Activated CD8-positive, alpha-beta memory T cell treated with anti-CD3 and anti-CD28 coated beads, Interleukin-2, amount 10 ng/mL, durations not matched to agents 7 days and 5 days (primary cell): ENCODE measurements at regions not wholly inside any gene's neighbourhood (a gene's known extent, or its start where the extent isn't known, plus 50 kb on each side); places are given as distances from the start of the nearest gene placed in this dataset.

Experiments used
- ATAC-seq: fragments of 150-1000 bp; cut with Tn5 transposase; one replicate; pipeline ENCODE4 v1.10.0; 2021; ENCODE audit warnings: moderate library complexity
- CTCF ChIA-PET: fragments of 350-600 bp; sonication (Branson Sonifier 250); formaldehyde crosslinking; loops from one replicate; lab custom pipeline; 2021; ENCODE audit warnings: antibody characterized with exemption; lab: Charles Lee
- DNase-seq: peaks from one replicate; pipeline ENCODE4 v3.0.0-alpha.2; 2020
- H3K27ac Mint-ChIP-seq: one replicate; pipeline ENCODE4 v1.8.0; 2021; ENCODE audit warnings: mild to moderate bottlenecking, mixed read lengths
- H3K27me3 Mint-ChIP-seq: one replicate; pipeline ENCODE4 v1.8.0; 2021; ENCODE audit warnings: mixed read lengths
- H3K36me3 Mint-ChIP-seq: one replicate; pipeline ENCODE4 v1.8.0; 2021; ENCODE audit warnings: mild to moderate bottlenecking, mixed read lengths
- H3K4me1 Mint-ChIP-seq: one replicate; pipeline ENCODE4 v1.8.0; 2021; ENCODE audit warnings: mixed read lengths
- H3K4me3 Mint-ChIP-seq: one replicate; pipeline ENCODE4 v1.8.0; 2021; ENCODE audit warnings: mild to moderate bottlenecking, moderate library complexity, mixed read lengths
- H3K9me3 Mint-ChIP-seq: one replicate; pipeline ENCODE4 v1.8.0; 2022; ENCODE audit warnings: low read depth, mixed read lengths

DNA sequence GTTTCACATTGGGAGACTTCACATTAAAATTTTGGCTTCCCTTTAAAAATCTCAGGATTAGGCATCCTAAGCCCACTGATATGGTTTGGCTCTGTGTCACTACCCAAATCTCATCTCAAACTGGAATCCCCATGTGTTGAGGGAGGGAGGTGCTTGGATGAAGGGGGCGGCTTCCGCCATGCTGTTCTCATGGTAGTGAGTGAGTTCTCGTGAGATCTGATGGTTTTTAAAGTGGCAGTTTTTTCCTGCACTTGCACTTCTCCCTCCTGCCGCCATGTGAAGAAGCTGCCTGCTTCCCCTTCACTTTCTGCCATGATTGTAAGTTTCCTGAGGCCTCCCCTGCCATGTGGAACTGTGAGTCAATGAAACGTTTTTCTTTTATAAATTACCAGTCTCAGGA is 65.7 kb upstream of the PLXNC1 start:
- Mint-ChIP-seq H3K9me3 (peaks cover 6% of the 10 kb centered on the region), H3K4me3 (no peak overlapping the region), H3K27me3 (peaks cover 25% of the 10 kb centered on the region), H3K4me1 (peaks cover 7% of the 10 kb centered on the region), H3K36me3 (no peaks in the 10 kb centered on the region), H3K27ac (no peak overlapping the region)
- ATAC-seq (no peak), DNase-seq (no peak)
- CTCF ChIA-PET: no interaction called here

DNA sequence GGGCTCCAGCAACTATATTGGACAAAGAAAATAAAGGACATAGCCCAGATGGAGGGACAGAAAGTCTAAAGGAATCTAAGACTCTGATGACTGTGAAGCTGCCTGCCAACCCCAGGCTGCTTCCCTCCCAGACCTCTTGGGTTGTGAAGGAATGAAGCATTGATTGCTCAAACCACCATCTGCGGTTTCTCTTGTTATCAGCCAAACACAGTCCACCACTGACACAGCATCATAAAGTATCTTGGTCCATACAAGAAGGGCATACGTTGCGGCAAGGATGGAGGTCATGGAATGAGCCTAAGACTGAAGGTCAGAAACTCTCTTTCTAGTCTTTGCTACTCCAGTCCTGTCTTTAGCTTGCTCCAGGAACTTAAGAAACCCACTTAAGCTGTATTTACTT is 58.5 kb upstream of the PLXNC1 start:
- H3K4me1 Mint-ChIP-seq: no peaks in the 10 kb centered on the region
- CTCF ChIA-PET: interaction anchor here (2.6 kb wide), 1 partner anchor 11 kb away, joined by 20 read pairs; no protein-coding TSS in a partner anchor
- no peak overlapping the region for H3K4me3 Mint-ChIP-seq
- no peaks in the 10 kb centered on the region for H3K9me3 Mint-ChIP-seq
- no peaks in the 10 kb centered on the region for H3K36me3 Mint-ChIP-seq
- no peak overlapping the region for H3K27ac Mint-ChIP-seq
- ATAC-seq: no peak
- DNase-seq: no peak
- H3K27me3 Mint-ChIP-seq: peaks cover 5% of the 10 kb centered on the region

DNA sequence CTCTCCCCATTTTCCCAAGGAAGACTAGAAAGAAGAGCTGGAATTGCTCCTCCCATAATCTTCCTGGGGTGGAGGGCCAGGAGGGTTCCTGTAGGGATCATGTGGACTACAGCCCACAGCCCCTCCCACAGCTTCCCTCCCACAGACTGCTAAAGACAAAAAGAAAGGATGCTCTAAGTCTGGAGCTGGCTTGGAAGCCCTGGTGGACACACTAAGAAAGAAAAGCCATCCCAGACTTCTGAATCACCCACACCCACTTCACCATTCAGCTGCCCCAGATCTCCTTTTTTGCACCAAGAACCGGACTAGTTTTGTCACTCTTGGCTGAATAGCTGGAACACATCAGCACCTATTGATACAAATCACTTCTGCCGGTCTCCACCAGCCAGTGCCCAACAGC is 56.8 kb upstream of the PLXNC1 start:
- ATAC-seq: no peak

DNA sequence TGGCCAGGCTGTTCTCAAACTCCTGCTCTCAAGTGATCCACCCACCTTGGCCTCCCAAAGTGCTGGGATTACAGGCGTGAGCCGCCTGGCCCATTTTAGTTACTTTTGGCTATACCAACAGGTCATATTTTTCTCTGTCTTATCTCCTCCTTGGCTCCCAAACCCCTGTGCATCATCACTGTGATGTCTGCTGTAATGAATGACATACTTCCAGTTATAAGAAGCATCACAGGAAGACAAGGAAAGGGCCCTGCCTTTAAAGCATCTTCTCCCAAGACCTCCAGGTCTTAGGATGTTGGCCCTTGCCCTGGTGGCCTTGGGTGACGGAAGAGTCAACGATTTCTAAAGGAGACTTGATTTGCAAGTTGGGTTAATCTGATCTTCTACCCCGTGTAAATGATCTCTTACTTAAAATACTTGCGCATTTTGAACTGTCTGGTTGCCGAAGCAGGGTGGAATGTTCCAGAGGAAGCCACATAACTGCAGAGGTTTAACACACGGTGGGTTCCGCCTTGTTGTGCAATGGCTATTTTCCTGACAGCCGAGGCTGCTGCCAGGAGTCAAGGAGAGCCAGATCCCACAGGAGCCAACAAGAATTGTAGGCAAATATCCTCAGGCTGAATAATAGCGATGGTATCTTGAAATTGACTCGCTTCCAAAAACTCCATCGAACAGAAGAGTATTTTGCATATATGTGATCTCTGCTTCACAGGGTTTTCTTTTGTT is 55.7 kb upstream of the PLXNC1 start:
- Mint-ChIP-seq H3K4me1 (no peaks in the 10 kb centered on the region), H3K27ac (no peak overlapping the region), H3K4me3 (no peak overlapping the region), H3K27me3 (peaks cover 27% of the 10 kb centered on the region), H3K9me3 (no peaks in the 10 kb centered on the region), H3K36me3 (no peaks in the 10 kb centered on the region)
- CTCF ChIA-PET: interaction anchor here (1.8 kb wide), 1 partner anchor 10 kb away, joined by 6 read pairs; no protein-coding TSS in a partner anchor
- ATAC-seq (no peak), DNase-seq (no peak)

More for the DNA sequence above, 56.8 kb upstream of the PLXNC1 start:
- Mint-ChIP-seq H3K4me3 (no peak overlapping the region), H3K27ac (no peak overlapping the region), H3K27me3 (peaks cover 20% of the 10 kb centered on the region), H3K4me1 (no peaks in the 10 kb centered on the region), H3K36me3 (no peaks in the 10 kb centered on the region), H3K9me3 (no peaks in the 10 kb centered on the region)
- no peak for DNase-seq
- CTCF ChIA-PET: interaction anchor here (2.6 kb wide), 1 partner anchor 9 kb away, joined by 20 read pairs; no protein-coding TSS in a partner anchor

DNA sequence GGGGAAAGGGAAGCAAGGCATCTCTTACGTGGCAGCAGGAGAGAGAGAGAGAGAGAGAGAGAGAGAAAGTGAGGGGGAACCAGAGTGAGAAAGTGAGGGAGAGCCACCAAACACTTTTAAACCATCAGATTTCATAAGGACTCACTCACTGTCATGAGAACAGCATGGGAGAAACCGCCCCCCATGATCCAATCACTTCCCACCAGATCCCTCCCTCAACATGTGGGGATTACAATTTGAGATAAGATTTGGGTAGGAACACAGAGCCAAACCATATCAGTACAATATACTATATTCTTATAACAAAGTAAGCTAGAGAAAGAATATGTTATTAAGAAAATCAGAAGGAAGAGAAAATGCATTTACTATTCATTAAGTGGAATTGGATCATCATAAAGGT is 53.7 kb upstream of the PLXNC1 start:
- DNase-seq (no peak), ATAC-seq (no peak)
- Mint-ChIP-seq H3K4me3 (no peak overlapping the region), H3K27ac (no peak overlapping the region), H3K9me3 (no peaks in the 10 kb centered on the region), H3K36me3 (no peaks in the 10 kb centered on the region), H3K4me1 (peaks cover 5% of the 10 kb centered on the region), H3K27me3 (peaks cover 42% of the 10 kb centered on the region)
- CTCF ChIA-PET: interaction anchor here (1.8 kb wide), 1 partner anchor 8 kb away, joined by 6 read pairs; no protein-coding TSS in a partner anchor

DNA sequence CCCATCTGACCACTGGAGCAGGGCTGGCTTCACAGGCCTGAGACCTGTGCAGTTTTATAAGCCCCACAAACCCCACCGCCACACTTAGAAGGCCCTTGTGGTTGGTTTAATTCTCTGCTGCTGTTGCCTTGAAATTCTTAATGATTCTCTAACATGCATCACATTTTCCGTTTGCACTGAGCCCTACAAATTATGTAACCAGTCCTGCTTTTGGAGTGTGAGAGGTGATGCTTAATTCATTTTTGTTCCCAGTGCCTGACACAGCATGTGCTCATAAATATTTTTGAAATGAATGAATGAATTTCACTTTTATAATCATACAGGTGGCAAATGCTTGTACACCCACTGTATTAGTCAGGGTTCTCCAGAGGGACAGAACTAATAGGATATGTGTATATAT is 52.8 kb upstream of the PLXNC1 start:
- Mint-ChIP-seq H3K27ac (no peak overlapping the region), H3K36me3 (no peaks in the 10 kb centered on the region), H3K9me3 (no peaks in the 10 kb centered on the region), H3K4me3 (no peak overlapping the region), H3K27me3 (peaks cover 46% of the 10 kb centered on the region), H3K4me1 (peaks cover 14% of the 10 kb centered on the region)
- no peak for ATAC-seq
- no peak for DNase-seq
- CTCF ChIA-PET: interaction anchor here (0.8 kb wide), 1 partner anchor 328 kb away, joined by 3 read pairs; no protein-coding TSS in a partner anchor

DNA sequence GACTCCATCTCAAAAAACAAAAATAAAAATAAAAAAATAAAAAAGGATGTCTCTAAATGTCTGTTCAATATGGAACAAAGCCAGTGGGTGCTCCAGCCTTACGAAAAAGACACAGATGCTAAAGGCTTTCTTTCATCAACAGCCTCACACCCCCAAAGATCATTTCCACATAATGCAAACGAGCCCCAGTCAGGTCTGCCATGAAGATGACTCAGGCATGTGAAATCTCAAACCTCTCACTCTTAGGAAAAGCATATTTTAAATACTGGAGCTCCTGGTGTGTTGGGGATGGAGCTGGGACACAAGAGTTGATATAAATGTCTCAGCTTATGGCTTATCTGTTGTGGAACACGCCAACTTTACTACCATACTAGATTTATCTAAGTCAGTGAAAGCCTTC is 49.9 kb upstream of the PLXNC1 start:
- CTCF ChIA-PET: interaction anchor here (0.9 kb wide), 1 partner anchor 529 kb away, joined by 3 read pairs; no protein-coding TSS in a partner anchor
- no peaks in the 10 kb centered on the region for H3K9me3 Mint-ChIP-seq
- H3K27ac Mint-ChIP-seq: no peak overlapping the region
- peaks cover 26% of the 10 kb centered on the region for H3K4me1 Mint-ChIP-seq
- peaks cover 48% of the 10 kb centered on the region for H3K27me3 Mint-ChIP-seq
- H3K36me3 Mint-ChIP-seq: no peaks in the 10 kb centered on the region
- no peak overlapping the region for H3K4me3 Mint-ChIP-seq
- ATAC-seq: no peak
- DNase-seq: no peak
